T47D (cell line): ENCODE measurements at regions not wholly inside any gene's neighbourhood (a gene's known extent, or its start where the extent isn't known, plus 50 kb on each side); places are given as distances from the start of the nearest gene placed in this dataset.
A peak's percentile ranks its signal among the peaks of the same experiment; 100 is the strongest.
"Not testable (repeated sequence)": the region's sequence is repeated elsewhere in the genome, so short reads cannot be mapped to it uniquely, and the experiment has no call there.

Source experiments
- DNase-seq, 2 experiments: peaks; one replicate each; pipeline versions ENCODE4 v3.0.0 to v3.0.0-alpha.2; 2011 to 2012; ENCODE audit warnings: low read depth in 1 of 2, low spot score in 1 of 2
- JUND ChIP-seq: IDR thresholded peaks from 2 replicates; pipeline ENCODE4 v1.6.1; 2012; ENCODE audit warnings: low read depth
- in situ Hi-C: cut with HindIII; loops from 2 replicates; pipeline ENCODE4 v1.10.0; 2016; ENCODE audit warnings: low sequenced_read_pairs, low pct_unique_long_range_greater_than_20kb

- in situ Hi-C loops: no loop called here
- TF ChIP-seq JUND: no peak
- no peak for DNase-seq
These were observed 136.3 kb upstream of the PDE1C start for GRCh38 chr7:32206488-32206887.

- in situ Hi-C loops, DNase-seq: not testable (repeated sequence)
These were observed 135.2 kb upstream of the PDE1C start for GRCh38 chr7:32205298-32205824.

GRCh38 chr7:32204361-32205018 is 134.3 kb upstream of the PDE1C start:
- DNase-seq: peak; percentile 73 to 91
- no peak for TF ChIP-seq JUND
- in situ Hi-C loops: no loop called here

- TF ChIP-seq JUND: no peak
- in situ Hi-C loops: no loop called here
- no peak for DNase-seq
These were observed 130.4 kb upstream of the PDE1C start for GRCh38 chr7:32200646-32201045.

- in situ Hi-C loops: no loop called here
These were observed 124.3 kb upstream of the PDE1C start for GRCh38 chr7:32194537-32194936.

GRCh38 chr7:32191305-32191704 is 121.1 kb upstream of the PDE1C start:
- DNase-seq: no peak
- in situ Hi-C loops: no loop called here
- no peak for TF ChIP-seq JUND

More at GRCh38 chr7:32194537-32194936, 124.3 kb upstream of the PDE1C start:
- TF ChIP-seq JUND: no peak
- no peak for DNase-seq

GRCh38 chr7:32179567-32179966 is 109.4 kb upstream of the PDE1C start:
- no peak for TF ChIP-seq JUND
- in situ Hi-C loops: no loop called here
- DNase-seq: no peak

- TF ChIP-seq JUND: no peak
These were observed 108.6 kb upstream of the PDE1C start for GRCh38 chr7:32178677-32179366.

GRCh38 chr7:32177232-32177631 is 107.0 kb upstream of the PDE1C start:
- no peak for DNase-seq
- no peak for TF ChIP-seq JUND
- in situ Hi-C loops: no loop called here

More at GRCh38 chr7:32178677-32179366, 108.6 kb upstream of the PDE1C start:
- in situ Hi-C loops: no loop called here
- no peak for DNase-seq

GRCh38 chr7:32175099-32175498 is 104.9 kb upstream of the PDE1C start:
- TF ChIP-seq JUND: no peak
- in situ Hi-C loops: no loop called here
- no peak for DNase-seq

GRCh38 chr7:32171248-32171647 is 101.0 kb upstream of the PDE1C start:
- in situ Hi-C loops: no loop called here
- no peak for TF ChIP-seq JUND
- no peak for DNase-seq

GRCh38 chr7:32170838-32171237 is 100.6 kb upstream of the PDE1C start:
- in situ Hi-C loops: no loop called here
- DNase-seq: no peak
- no peak for TF ChIP-seq JUND

- no peak for DNase-seq
- no peak for TF ChIP-seq JUND
- in situ Hi-C loops: no loop called here
These were observed 99.0 kb upstream of the PDE1C start for GRCh38 chr7:32169228-32169627.
